T-helper 2 cell treated with Interferon-gamma antibody and Interleukin-4, amounts not matched to agents 100 ng/mL and 5 ng/mL, for 36 hours (primary cell): ENCODE measurements at regions not wholly inside any gene's neighbourhood (a gene's known extent, or its start where the extent isn't known, plus 50 kb on each side); places are given as distances from the start of the nearest gene placed in this dataset.
"Not testable (repeated sequence)": the region's sequence is repeated elsewhere in the genome, so short reads cannot be mapped to it uniquely, and the experiment has no call there.

Source experiments
- intact Hi-C: fragments of 100-400 bp; cut with micrococcal nuclease; formaldehyde crosslinking; loops from one replicate; pipeline ENCODE4 v1.15.1; 2023

- intact Hi-C loops, result no loop called here
These were observed 210.6 kb upstream of the NBEA start for GRCh38 chr13:34731486-34731885.

GRCh38 chr13:34733721-34734120 lies 208.3 kb upstream of the NBEA start:
- intact Hi-C loops, result no loop called here

GRCh38 chr13:34734932-34735331 lies 207.1 kb upstream of the NBEA start:
- intact Hi-C loops, result no loop called here

- intact Hi-C loops, result no loop called here
These were observed 203.6 kb upstream of the NBEA start for GRCh38 chr13:34738254-34738992.

- intact Hi-C loops, result not testable (repeated sequence)
These were observed 195.0 kb upstream of the NBEA start for GRCh38 chr13:34747056-34747455.

- intact Hi-C loops, result no loop called here
These were observed 194.6 kb upstream of the NBEA start for GRCh38 chr13:34747507-34747906.

GRCh38 chr13:34748073-34748472 lies 194.0 kb upstream of the NBEA start:
- intact Hi-C loops, result no loop called here

GRCh38 chr13:34748596-34748995 lies 193.5 kb upstream of the NBEA start:
- intact Hi-C loops, result no loop called here

GRCh38 chr13:34749046-34749445 lies 193.0 kb upstream of the NBEA start:
- intact Hi-C loops, result no loop called here

GRCh38 chr13:34750078-34750931 lies 191.8 kb upstream of the NBEA start:
- intact Hi-C loops, result no loop called here

GRCh38 chr13:34751044-34751443 lies 191.0 kb upstream of the NBEA start:
- intact Hi-C loops, result no loop called here

- intact Hi-C loops, result no loop called here
These were observed 190.6 kb upstream of the NBEA start for GRCh38 chr13:34751492-34751891.

- intact Hi-C loops, result no loop called here
These were observed 189.6 kb upstream of the NBEA start for GRCh38 chr13:34752283-34752960.

GRCh38 chr13:34756136-34756535 lies 185.9 kb upstream of the NBEA start:
- intact Hi-C loops, result no loop called here

- intact Hi-C loops, result no loop called here
These were observed 185.5 kb upstream of the NBEA start for GRCh38 chr13:34756572-34756971.

GRCh38 chr13:34757441-34757840 lies 184.6 kb upstream of the NBEA start:
- intact Hi-C loops, result no loop called here

- intact Hi-C loops, result no loop called here
These were observed 183.4 kb upstream of the NBEA start for GRCh38 chr13:34758628-34759027.

GRCh38 chr13:34762312-34762711 lies 179.8 kb upstream of the NBEA start:
- intact Hi-C loops, result no loop called here

- intact Hi-C loops, result no loop called here
These were observed 177.8 kb upstream of the NBEA start for GRCh38 chr13:34764246-34764645.

- intact Hi-C loops, result no loop called here
These were observed 176.5 kb upstream of the NBEA start for GRCh38 chr13:34765446-34766180.

GRCh38 chr13:34767778-34768177 lies 174.3 kb upstream of the NBEA start:
- intact Hi-C loops, result no loop called here
